Transverse colon (tissue), 4 donors: ENCODE measurements at regions not wholly inside any gene's neighbourhood (a gene's known extent, or its start where the extent isn't known, plus 50 kb on each side); places are given as distances from the start of the nearest gene placed in this dataset.

ENCODE experiments used
- EP300 ChIP-seq: sonication (generic); formaldehyde crosslinking; IDR thresholded peaks from one replicate; pipeline ENCODE4 v1.6.1; 2017; ENCODE audit warnings: antibody characterized with exemption, low read depth
- POLR2A ChIP-seq: fragments of 450-650 bp; IDR thresholded peaks from one replicate; pipeline ENCODE4 v1.6.1; 2016; ENCODE audit warnings: antibody characterized with exemption, mild to moderate bottlenecking, moderate library complexity
- POLR2AphosphoS5 ChIP-seq, 3 donors: sonication (generic); formaldehyde crosslinking; IDR thresholded peaks; one replicate each; pipeline ENCODE4 v1.6.1; 2016; ENCODE audit warnings: antibody characterized with exemption in 3 of 3
- TF ChIP-seq, protein P1 (sequence below), 5 experiments: fragments of 200-600 bp in 3 of 5; fragments of 450-650 bp in 2 of 5; sonication (generic) in 3 of 5; IDR thresholded peaks; 1 replicate in 2 of 5; 2 replicates in 3 of 5; pipeline ENCODE4 v1.5.1; 2016 to 2017; ENCODE audit warnings: antibody characterized with exemption in 5 of 5, inconsistent platforms in 3 of 5, mild to moderate bottlenecking in 2 of 5, moderate library complexity in 1 of 5

DNA sequence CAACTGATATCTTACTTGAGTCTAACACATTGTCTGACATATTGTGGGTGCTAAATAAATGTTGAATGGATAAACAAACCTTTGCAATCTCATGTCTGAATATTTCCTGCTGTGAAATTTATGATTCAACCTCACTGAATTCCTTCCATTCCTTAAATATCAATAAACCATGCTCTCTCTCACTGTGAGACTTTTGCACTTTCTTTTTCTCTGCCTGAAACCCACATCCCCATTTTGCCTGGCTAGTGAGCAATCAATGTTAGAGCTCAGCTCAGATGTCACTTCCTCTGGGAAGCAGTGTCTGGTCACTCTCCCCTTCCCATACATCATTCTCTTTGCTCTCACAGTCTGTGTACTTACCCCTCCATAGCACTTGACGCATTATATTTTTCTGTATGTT is 383.7 kb upstream of the TRPC7 start:
- TF ChIP-seq, protein P1, sequence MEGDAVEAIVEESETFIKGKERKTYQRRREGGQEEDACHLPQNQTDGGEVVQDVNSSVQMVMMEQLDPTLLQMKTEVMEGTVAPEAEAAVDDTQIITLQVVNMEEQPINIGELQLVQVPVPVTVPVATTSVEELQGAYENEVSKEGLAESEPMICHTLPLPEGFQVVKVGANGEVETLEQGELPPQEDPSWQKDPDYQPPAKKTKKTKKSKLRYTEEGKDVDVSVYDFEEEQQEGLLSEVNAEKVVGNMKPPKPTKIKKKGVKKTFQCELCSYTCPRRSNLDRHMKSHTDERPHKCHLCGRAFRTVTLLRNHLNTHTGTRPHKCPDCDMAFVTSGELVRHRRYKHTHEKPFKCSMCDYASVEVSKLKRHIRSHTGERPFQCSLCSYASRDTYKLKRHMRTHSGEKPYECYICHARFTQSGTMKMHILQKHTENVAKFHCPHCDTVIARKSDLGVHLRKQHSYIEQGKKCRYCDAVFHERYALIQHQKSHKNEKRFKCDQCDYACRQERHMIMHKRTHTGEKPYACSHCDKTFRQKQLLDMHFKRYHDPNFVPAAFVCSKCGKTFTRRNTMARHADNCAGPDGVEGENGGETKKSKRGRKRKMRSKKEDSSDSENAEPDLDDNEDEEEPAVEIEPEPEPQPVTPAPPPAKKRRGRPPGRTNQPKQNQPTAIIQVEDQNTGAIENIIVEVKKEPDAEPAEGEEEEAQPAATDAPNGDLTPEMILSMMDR (IDR thresholded peaks at IDR 0.05) = no peak
- TF ChIP-seq POLR2A (no peak), EP300 (no peak), POLR2AphosphoS5 (IDR thresholded peaks at IDR 0.05) (no peak)
